PC-3 (cell line): ENCODE measurements at regions not wholly inside any gene's neighbourhood (a gene's known extent, or its start where the extent isn't known, plus 50 kb on each side); places are given as distances from the start of the nearest gene placed in this dataset.

Experiments
- ATAC-seq: fragments of 200-7000 bp; cut with Tn5 transposase; 2 replicates; pipeline ENCODE4 v1.9.1; 2020; ENCODE audit warnings: mild to moderate bottlenecking, moderate library complexity
- BruUV-seq: library from RNA; stranded (reverse); fragments of 400-500 nt; replicated peaks from 2 replicates; lab custom pipeline; 2021; lab: Mats Ljungman, UMichigan
- CTCF ChIA-PET: fragments of 300-600 bp; sonication (Branson Sonifier 250); formaldehyde crosslinking; loops from one replicate; lab custom pipeline; 2022; ENCODE audit warnings: antibody characterized with exemption; lab: Charles Lee
- POLR2A ChIA-PET: fragments of 300-600 bp; sonication (Branson Sonifier 250); formaldehyde crosslinking; loops from one replicate; lab custom pipeline; 2022; ENCODE audit warnings: antibody characterized with exemption; ENCODE audit not compliant: unreplicated experiment; lab: Charles Lee
- DNase-seq: peaks from one replicate; pipeline ENCODE4 v3.0.0-alpha.2; 2015
- H2AFZ ChIP-seq: fragments of 300-600 bp; sonication (generic); 2 replicates; pipeline ENCODE4 v1.6.0; 2016; ENCODE audit warnings: antibody characterized with exemption, low read length
- H3F3A ChIP-seq: fragments of 300-600 bp; sonication (generic); one replicate; pipeline ENCODE4 v1.6.0; 2017; ENCODE audit warnings: antibody characterized with exemption, low read length, control low read depth, mild to moderate bottlenecking; ENCODE audit not compliant: unreplicated experiment
- H3K27ac ChIP-seq: fragments of 300-600 bp; sonication (generic); 2 replicates; pipeline ENCODE4 v1.5.1; 2016; ENCODE audit warnings: mild to moderate bottlenecking, low read length
- H3K27me3 ChIP-seq: fragments of 300-600 bp; sonication (generic); 2 replicates; pipeline ENCODE4 v1.6.1; 2016; ENCODE audit warnings: low read length, mixed read lengths
- H3K36me3 ChIP-seq: fragments of 300-600 bp; sonication (generic); 2 replicates; pipeline ENCODE4 v1.6.1; 2016; ENCODE audit warnings: low read depth, mixed run types, low read length, mixed read lengths
- H3K4me1 ChIP-seq: fragments of 300-600 bp; sonication (generic); 2 replicates; pipeline ENCODE4 v1.5.1; 2016; ENCODE audit warnings: low read length; ENCODE audit not compliant: insufficient read depth
- H3K4me2 ChIP-seq: fragments of 300-600 bp; sonication (generic); 2 replicates; pipeline ENCODE4 v1.6.0; 2016; ENCODE audit warnings: low read length
- H3K4me3 ChIP-seq: fragments of 300-600 bp; sonication (generic); 2 replicates; pipeline ENCODE4 v1.5.1; 2016; ENCODE audit warnings: mild to moderate bottlenecking, low read length, mixed read lengths
- H3K79me2 ChIP-seq: fragments of 300-600 bp; sonication (generic); 2 replicates; pipeline ENCODE4 v1.6.1; 2017; ENCODE audit warnings: low read length, mixed read lengths
- H3K9ac ChIP-seq: fragments of 300-600 bp; sonication (generic); 2 replicates; pipeline ENCODE4 v1.6.0; 2016; ENCODE audit warnings: mild to moderate bottlenecking, low read length
- H3K9me2 ChIP-seq: fragments of 300-600 bp; sonication (generic); replicated peaks from 2 replicates; pipeline ENCODE4 v1.6.1; 2016; ENCODE audit warnings: mixed run types, low read length, mixed read lengths
- H3K9me3 ChIP-seq: fragments of 300-600 bp; sonication (generic); 2 replicates; pipeline ENCODE4 v1.6.1; 2016; ENCODE audit warnings: low read length, mixed read lengths
- H4K20me1 ChIP-seq: fragments of 300-600 bp; sonication (generic); 2 replicates; pipeline ENCODE4 v1.6.1; 2016; ENCODE audit warnings: low read length, mixed read lengths
- CTCF ChIP-seq: fragments of 300-600 bp; sonication (generic); conservative IDR thresholded peaks from 2 replicates; pipeline ENCODE4 v1.5.1; 2017; ENCODE audit warnings: antibody characterized with exemption, low read depth, mild to moderate bottlenecking, low read length
- EZH2 ChIP-seq: fragments of 300-600 bp; sonication (generic); IDR thresholded peaks from one replicate; pipeline ENCODE4 v1.6.1; 2017; ENCODE audit warnings: antibody characterized with exemption, mild to moderate bottlenecking, low read length; ENCODE audit not compliant: unreplicated experiment
- EZH2phosphoT487 ChIP-seq: fragments of 300-600 bp; sonication (generic); IDR thresholded peaks from 2 replicates; pipeline ENCODE4 v1.6.1; 2018; ENCODE audit warnings: mild to moderate bottlenecking, antibody characterized with exemption, low read length, borderline replicate concordance
- intact Hi-C: fragments of 100-400 bp; cut with micrococcal nuclease; formaldehyde crosslinking; loops from 2 replicates; pipeline ENCODE4 v1.9.0; 2023

GRCh38 chr9:89998633-89999032 lies 393.8 kb downstream of the GADD45G start:
- Histone ChIP-seq H3K4me1 (peaks cover 13% of the 10 kb centered on the region; the same call in 1 of the 2 replicates), H3K36me3 (no peaks in the 10 kb centered on the region), H4K20me1 (no peaks in the 10 kb centered on the region), H3K27ac (no peak overlapping the region), H3K79me2 (no peaks in the 10 kb centered on the region), H2AFZ (no peak overlapping the region), H3F3A (no peaks in the 10 kb centered on the region), H3K4me3 (no peak overlapping the region), H3K9me2 (no peaks in the 10 kb centered on the region), H3K9me3 (no peaks in the 10 kb centered on the region), H3K4me2 (no peak overlapping the region), H3K27me3 (peaks cover 9% of the 10 kb centered on the region), H3K9ac (no peak overlapping the region)
- intact Hi-C loops, result no loop called here
- no peak for TF ChIP-seq EZH2phosphoT487
- no peak for TF ChIP-seq CTCF
- TF ChIP-seq EZH2, result no peak
- BruUV-seq, result no TSS peak
- ChIA-PET CTCF (no interaction called here), POLR2A (no interaction called here)
- no peak for DNase-seq
- no peak for ATAC-seq

DNA sequence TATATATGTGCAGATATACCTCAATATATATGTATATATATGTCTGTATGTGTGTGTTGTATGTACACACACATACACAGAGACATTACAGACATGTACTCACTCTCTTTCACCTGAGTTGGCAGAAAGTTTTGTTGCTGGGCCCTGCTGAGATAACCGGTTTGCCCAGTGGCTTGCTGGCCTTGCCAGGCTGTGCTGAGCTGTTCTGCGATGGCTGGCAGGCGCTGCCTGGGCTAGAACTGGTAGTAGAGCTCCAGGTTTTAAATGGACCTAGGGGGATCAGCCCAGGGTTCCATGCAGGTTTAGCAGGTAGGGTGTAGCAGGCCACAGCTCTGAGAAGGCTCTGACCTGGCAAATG lies 394.3 kb downstream of the GADD45G start:
- peak overlapping the region; percentile 63; the same call in 1 of the 2 replicates for H3K4me2 ChIP-seq
- POLR2A ChIA-PET, result no interaction called here

More for the DNA sequence above, 394.3 kb downstream of the GADD45G start:
- CTCF ChIA-PET, result no interaction called here
- Histone ChIP-seq H3K4me1 (peaks cover 13% of the 10 kb centered on the region; the same call in 1 of the 2 replicates), H3K27ac (no peak overlapping the region), H3K4me3 (no peak overlapping the region), H3K27me3 (peaks cover 9% of the 10 kb centered on the region), H3K9ac (no peak overlapping the region), H3K9me2 (no peaks in the 10 kb centered on the region), H2AFZ (no peak overlapping the region), H3F3A (no peaks in the 10 kb centered on the region), H4K20me1 (no peaks in the 10 kb centered on the region), H3K79me2 (no peaks in the 10 kb centered on the region), H3K9me3 (no peaks in the 10 kb centered on the region), H3K36me3 (no peaks in the 10 kb centered on the region)
- ATAC-seq (no peak), DNase-seq (peak; percentile 55)
- intact Hi-C loops, result no loop called here
- no peak for TF ChIP-seq CTCF
- BruUV-seq, result no TSS peak
